GM10266 (cell line): ENCODE measurements at regions not wholly inside any gene's neighbourhood (a gene's known extent, or its start where the extent isn't known, plus 50 kb on each side); places are given as distances from the start of the nearest gene placed in this dataset.

ENCODE experiments used
- DNase-seq: peaks from one replicate; pipeline ENCODE4 v3.0.0; 2012; ENCODE audit errors: extremely low spot score
- TF ChIP-seq, protein P1 (sequence below): IDR thresholded peaks from 2 replicates; pipeline ENCODE4 v1.5.1; 2012; ENCODE audit warnings: mild to moderate bottlenecking, low read depth; ENCODE audit not compliant: control insufficient read depth, insufficient read depth; ENCODE audit errors: missing control alignments

- TF ChIP-seq, protein P1, sequence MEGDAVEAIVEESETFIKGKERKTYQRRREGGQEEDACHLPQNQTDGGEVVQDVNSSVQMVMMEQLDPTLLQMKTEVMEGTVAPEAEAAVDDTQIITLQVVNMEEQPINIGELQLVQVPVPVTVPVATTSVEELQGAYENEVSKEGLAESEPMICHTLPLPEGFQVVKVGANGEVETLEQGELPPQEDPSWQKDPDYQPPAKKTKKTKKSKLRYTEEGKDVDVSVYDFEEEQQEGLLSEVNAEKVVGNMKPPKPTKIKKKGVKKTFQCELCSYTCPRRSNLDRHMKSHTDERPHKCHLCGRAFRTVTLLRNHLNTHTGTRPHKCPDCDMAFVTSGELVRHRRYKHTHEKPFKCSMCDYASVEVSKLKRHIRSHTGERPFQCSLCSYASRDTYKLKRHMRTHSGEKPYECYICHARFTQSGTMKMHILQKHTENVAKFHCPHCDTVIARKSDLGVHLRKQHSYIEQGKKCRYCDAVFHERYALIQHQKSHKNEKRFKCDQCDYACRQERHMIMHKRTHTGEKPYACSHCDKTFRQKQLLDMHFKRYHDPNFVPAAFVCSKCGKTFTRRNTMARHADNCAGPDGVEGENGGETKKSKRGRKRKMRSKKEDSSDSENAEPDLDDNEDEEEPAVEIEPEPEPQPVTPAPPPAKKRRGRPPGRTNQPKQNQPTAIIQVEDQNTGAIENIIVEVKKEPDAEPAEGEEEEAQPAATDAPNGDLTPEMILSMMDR, result no peak
- no peak for DNase-seq
These were observed 1410.7 kb upstream of the ATXN8OS start for GRCh38 chr13:68696907-68697306.

DNA sequence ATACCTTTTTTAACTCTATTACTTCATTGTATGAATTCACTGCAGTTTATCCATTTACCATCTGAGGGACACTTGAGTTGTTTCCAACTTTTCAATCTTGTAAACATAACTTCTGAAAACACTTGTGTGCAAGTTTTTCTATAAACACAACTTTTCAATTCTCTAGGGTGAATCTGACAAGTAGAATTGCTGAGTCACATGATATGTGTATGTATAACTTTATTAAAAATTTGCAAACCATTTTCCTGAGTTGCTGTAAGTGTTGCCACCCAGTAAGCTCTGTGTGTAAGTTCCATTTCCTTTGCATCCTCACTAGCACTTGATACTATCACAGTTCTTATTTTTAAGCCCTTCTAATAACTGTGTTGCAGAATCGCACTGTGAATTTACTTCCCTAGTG, 1415.6 kb upstream of the ATXN8OS start:
- TF ChIP-seq, protein P1, result no peak

DNA sequence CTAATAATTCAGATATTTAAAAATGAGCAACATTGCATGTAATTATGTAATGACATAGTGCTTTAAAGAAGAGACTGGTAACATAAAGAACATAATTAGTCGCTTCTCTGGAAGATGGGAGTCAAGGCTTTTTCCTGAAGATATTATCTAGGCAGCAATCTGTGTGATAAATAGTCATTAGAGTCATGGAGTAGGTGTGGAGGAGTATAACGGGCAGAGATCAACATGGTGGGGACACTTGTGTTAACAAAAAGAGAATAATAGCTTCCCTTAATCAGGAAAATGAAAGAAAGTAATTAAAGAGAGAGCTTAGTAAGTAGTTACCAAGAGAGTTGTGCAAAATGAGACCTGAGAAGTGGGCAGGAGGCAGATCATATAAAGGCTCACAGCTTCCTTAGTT, 1417.1 kb upstream of the ATXN8OS start:
- TF ChIP-seq, protein P1, result no peak
- no peak for DNase-seq

More for the DNA sequence above, 1415.6 kb upstream of the ATXN8OS start:
- DNase-seq, result no peak

DNA sequence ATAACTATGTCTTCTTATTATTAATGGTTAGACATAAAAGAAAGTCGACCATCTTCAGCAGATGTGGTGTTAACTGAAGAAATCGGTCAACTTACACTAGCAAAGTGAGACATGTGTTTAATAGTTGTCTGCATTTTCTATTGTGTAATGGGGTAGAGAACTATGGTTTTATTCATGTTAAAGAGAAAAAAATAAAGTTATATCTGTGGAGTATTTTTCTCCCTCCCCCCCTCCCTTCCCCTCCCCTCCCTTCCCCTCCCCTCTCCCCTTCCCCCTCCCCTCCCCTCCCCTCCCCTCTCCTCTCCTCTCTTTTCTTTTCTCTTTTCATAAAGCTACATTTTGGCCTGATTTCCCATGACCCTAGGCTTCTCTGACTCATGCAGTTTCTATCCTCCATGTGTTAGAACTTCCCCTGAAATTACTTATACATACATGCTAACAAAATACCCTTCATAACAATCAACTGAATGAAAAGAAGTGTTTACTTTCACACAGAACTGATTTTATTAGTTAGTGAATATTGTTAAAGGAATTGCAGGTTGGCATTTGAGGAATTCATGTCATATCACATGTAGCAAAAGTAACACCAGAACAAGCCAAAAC, 1431.0 kb upstream of the ATXN8OS start:
- DNase-seq, result no peak
- TF ChIP-seq, protein P1, result no peak

DNA sequence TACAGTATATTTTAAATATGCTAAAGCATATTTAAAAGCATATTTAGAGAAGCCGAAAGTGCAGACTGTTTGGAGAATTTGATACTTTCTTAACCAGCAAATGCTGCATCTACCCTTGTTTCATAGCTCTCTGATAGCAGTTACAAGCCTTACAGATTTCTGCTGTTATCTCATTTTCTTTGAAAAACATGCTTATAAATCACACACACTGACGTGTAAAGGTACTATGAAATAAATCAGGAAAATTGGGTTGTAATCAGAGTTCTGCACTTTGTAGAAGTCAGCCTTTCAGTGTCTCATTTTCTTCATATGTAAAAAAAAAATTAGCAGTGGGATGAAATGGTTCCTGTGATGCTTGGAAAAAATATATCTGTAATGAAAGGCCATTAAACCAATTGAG, 1432.4 kb upstream of the ATXN8OS start:
- TF ChIP-seq, protein P1, result no peak
- no peak for DNase-seq

DNA sequence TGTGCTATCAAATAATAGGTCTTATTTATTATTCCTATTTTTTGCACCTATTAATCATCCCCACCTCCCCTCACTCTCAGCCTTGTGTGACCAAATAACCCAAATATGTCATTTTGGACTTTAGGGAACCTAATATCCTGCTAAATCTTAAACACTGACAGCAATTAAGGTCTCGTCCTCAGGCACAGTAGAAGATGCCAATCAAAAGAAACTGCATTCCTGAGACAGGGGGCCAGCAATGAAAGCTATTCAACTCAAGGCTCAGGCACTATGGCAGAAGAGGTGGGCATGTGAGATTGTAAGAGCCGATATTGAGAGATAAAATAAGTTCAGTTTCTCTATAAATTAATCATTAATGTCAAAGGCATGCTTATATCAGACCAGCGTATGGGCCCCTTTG, 1437.7 kb upstream of the PCDH9 start:
- DNase-seq, result no peak
- TF ChIP-seq, protein P1, result no peak

DNA sequence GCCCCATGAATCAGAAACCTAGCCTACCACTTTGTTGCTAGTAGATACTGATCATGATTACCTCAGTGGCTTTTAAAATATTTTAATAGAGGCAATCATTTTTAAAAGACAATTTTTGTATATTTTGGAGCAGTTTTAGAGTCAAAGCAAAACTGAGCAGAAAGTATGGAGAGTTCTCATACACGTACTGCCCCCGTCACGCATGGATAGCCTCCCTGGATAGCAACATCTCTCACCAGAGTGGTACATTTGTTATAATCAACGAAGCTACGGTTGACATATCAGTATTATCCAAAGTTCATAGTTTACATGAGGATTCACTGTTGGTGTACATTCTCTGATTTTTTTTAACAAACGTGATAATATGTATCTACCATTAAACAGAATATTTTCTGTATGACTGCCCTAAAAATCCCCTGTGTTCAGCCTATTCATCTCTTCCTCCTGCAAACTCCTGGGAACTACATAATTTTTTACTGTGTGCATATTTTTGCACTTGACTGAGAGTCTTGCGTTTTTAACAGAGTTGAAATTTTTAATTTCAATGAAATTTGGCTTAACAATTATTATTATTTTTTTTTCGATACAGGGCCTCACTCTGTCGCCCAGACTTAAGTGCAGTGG, 1436.8 kb upstream of the PCDH9 start:
- TF ChIP-seq, protein P1, result no peak
- DNase-seq, result no peak
